ENCODE measurements at regions not wholly inside any gene's neighbourhood (a gene's known extent, or its start where the extent isn't known, plus 50 kb on each side); places are given as distances from the start of the nearest gene placed in this dataset.

- TF ChIP-seq SIN3A (IDR thresholded peaks at IDR 0.05; ENCODE audit: borderline replicate concordance, low read depth, low read length) (no peak), CTCF (IDR thresholded peaks at IDR 0.05) (no peak), EZH2phosphoT487 (IDR thresholded peaks at IDR 0.05; ENCODE audit: borderline replicate concordance, low read depth) (no peak), NRF1 (IDR thresholded peaks at IDR 0.05; ENCODE audit: low read depth, low read length) (no peak), TEAD4 (IDR thresholded peaks at IDR 0.05; ENCODE audit: borderline replicate concordance, insufficient read depth) (no peak), IRF3 (IDR thresholded peaks at IDR 0.05; ENCODE audit: low read depth, low read length) (no peak), PBX3 (IDR thresholded peaks at IDR 0.05) (no peak)
These were observed 126.9 kb upstream of the NCK2 start for GRCh38 chr2:105617631-105618350.

Data from SK-N-SH (cell line).